ENCODE measurements at regions not wholly inside any gene's neighbourhood (a gene's known extent, or its start where the extent isn't known, plus 50 kb on each side); places are given as distances from the start of the nearest gene placed in this dataset.

DNA sequence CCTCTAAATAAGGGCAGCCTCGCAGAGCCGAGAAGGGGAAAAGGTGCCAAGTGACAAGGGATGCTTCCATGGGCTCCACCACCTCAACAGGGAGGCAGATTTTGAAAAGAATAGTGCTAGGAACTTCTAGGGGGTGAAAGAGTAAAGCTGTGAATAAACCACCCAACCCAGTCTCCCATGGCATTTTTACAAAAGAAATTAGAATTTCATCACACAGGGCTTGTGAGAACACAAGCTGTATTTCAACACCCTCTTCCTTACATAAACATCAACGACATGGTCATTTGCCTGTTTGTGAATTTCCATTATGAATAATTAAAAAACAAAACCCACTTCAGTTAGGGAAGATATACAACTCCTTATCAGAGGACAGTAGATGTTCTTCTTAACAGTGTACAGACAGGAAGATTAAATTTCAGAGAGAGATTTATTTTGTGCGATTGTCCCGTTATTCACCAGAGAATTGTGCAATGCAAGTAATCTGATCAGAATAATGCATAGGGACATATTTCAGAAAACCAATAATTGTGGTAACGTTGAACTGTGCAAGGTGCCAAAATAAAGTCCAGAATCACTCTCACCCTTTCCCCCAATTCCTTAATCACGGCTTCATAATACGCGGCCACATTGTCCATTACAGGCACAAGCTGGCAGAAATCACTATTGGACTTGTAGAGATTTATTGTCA is 207.8 kb upstream of the MGMT start:
- Histone ChIP-seq H3K27me3 (ENCODE audit: control insufficient read depth, insufficient read depth, low read length) (no peaks in the 10 kb centered on the region), H3K4me3 (ENCODE audit: low read depth, low read length) (no peak overlapping the region), H3K27ac (ENCODE audit: low read depth, low read length) (no peak overlapping the region), H3K9me3 (ENCODE audit: control insufficient read depth, insufficient read depth, low read length) (peaks cover 17% of the 10 kb centered on the region)
- ChIA-PET POLR2A (no interaction called here), CTCF (no interaction called here)
- TF ChIP-seq CTCF (IDR thresholded peaks at IDR 0.05; ENCODE audit: low read depth, low read length) = no peak
- DNase-seq (ENCODE audit: low read depth, low spot score) = no peak

DNA sequence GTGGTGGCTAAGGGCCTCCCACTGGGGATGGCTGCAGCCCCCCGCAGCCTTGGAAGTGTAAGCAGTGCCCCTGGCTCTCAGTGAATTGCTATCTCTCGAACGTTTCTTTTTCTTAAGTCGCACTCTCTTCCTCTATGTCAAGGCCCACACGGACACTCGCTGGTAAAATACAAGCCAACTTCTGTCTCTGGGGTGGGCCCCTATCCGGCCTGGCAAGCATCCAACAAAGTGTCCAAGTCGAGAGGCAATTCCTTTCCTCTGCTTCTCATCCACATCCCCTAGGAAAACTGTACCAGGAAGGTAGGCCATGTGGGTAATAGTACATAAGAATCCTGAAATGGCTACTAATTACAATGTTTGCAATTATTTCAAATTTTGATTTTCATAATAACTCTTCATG is 194.9 kb upstream of the MGMT start:
- ChIA-PET POLR2A (no interaction called here), CTCF (no interaction called here)
- no peak for TF ChIP-seq CTCF (IDR thresholded peaks at IDR 0.05; ENCODE audit: low read depth, low read length)
- Histone ChIP-seq H3K4me3 (ENCODE audit: low read depth, low read length) (no peak overlapping the region), H3K9me3 (ENCODE audit: control insufficient read depth, insufficient read depth, low read length) (peaks cover 36% of the 10 kb centered on the region), H3K27ac (ENCODE audit: low read depth, low read length) (no peak overlapping the region), H3K27me3 (ENCODE audit: control insufficient read depth, insufficient read depth, low read length) (no peaks in the 10 kb centered on the region)
- no peak for DNase-seq (ENCODE audit: low read depth, low spot score)

GRCh38 chr10:129272866-129273650 is 194.0 kb upstream of the MGMT start:
- no peak for DNase-seq (ENCODE audit: low read depth, low spot score)
- ChIA-PET CTCF (no interaction called here), POLR2A (no interaction called here)
- Histone ChIP-seq H3K9me3 (ENCODE audit: control insufficient read depth, insufficient read depth, low read length) (peaks cover 45% of the 10 kb centered on the region), H3K27ac (ENCODE audit: low read depth, low read length) (no peak overlapping the region), H3K27me3 (ENCODE audit: control insufficient read depth, insufficient read depth, low read length) (no peaks in the 10 kb centered on the region), H3K4me3 (ENCODE audit: low read depth, low read length) (no peak overlapping the region)
- no peak for TF ChIP-seq CTCF (IDR thresholded peaks at IDR 0.05; ENCODE audit: low read depth, low read length)

DNA sequence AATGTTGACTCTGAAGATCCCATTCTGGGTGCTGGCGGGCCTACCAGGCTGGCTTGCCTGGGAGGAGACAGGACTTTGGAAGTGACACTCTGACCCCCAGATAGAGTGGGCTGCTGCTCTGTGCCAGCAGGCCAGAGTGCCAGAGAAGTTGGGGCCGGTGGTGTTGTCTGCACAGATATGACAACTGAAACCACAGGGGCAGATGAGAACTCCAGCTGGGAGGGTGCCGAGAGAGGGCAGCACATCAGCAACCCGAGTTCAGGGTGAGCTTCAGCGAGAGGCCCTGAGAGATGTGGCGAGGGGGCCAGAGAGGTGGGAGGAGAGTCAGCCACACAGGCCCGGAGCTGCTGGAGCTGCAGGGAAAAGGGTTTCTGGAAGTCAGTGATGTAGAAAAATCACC is 193.2 kb upstream of the MGMT start:
- ChIA-PET POLR2A (no interaction called here), CTCF (no interaction called here)
- peaks cover 45% of the 10 kb centered on the region for H3K9me3 ChIP-seq (ENCODE audit: control insufficient read depth, insufficient read depth, low read length)
- TF ChIP-seq CTCF (IDR thresholded peaks at IDR 0.05; ENCODE audit: low read depth, low read length) = no peak
- no peaks in the 10 kb centered on the region for H3K27me3 ChIP-seq (ENCODE audit: control insufficient read depth, insufficient read depth, low read length)
- no peak for DNase-seq (ENCODE audit: low read depth, low spot score)
- H3K4me3 ChIP-seq (ENCODE audit: low read depth, low read length) = no peak overlapping the region
- no peak overlapping the region for H3K27ac ChIP-seq (ENCODE audit: low read depth, low read length)

- Histone ChIP-seq H3K9me3 (ENCODE audit: control insufficient read depth, insufficient read depth, low read length) (peaks cover 41% of the 10 kb centered on the region), H3K27ac (ENCODE audit: low read depth, low read length) (no peak overlapping the region), H3K4me3 (ENCODE audit: low read depth, low read length) (no peak overlapping the region), H3K27me3 (ENCODE audit: control insufficient read depth, insufficient read depth, low read length) (no peaks in the 10 kb centered on the region)
- POLR2A ChIA-PET = no interaction called here
- no peak for DNase-seq (ENCODE audit: low read depth, low spot score)
- CTCF ChIA-PET = no interaction called here
- TF ChIP-seq CTCF (IDR thresholded peaks at IDR 0.05; ENCODE audit: low read depth, low read length) = no peak
Measured at GRCh38 chr10:129274748-129275474, 192.1 kb upstream of the MGMT start.
